SK-N-SH (cell line): ENCODE measurements at regions not wholly inside any gene's neighbourhood (a gene's known extent, or its start where the extent isn't known, plus 50 kb on each side); places are given as distances from the start of the nearest gene placed in this dataset.

Experiments used
- CTCF ChIA-PET: fragments of 300-600, 350-600 bp; formaldehyde crosslinking; extraction: SDS; loops from one replicate; lab custom pipeline; 2021; lab: Yijun Ruan, JAX
- POLR2A ChIA-PET: fragments of 350-600 bp; sonication (Branson Sonifier 250); formaldehyde crosslinking; extraction: SDS; loops from one replicate; lab custom pipeline; 2020; ENCODE audit warnings: antibody characterized with exemption, inconsistent platforms; lab: Yijun Ruan, JAX
- DNase-seq: peaks from one replicate; pipeline ENCODE4 v3.0.0; 2012
- H2AFZ ChIP-seq: fragments of 200-600 bp; sonication (generic); 2 replicates; pipeline ENCODE4 v1.8.1; 2016; ENCODE audit warnings: antibody characterized with exemption, mild to moderate bottlenecking, low read depth
- H3F3A ChIP-seq: fragments of 200-600 bp; sonication (generic); replicated peaks from 2 replicates; pipeline ENCODE3; 2016; ENCODE audit warnings: antibody characterized with exemption, mild to moderate bottlenecking; ENCODE audit not compliant: insufficient read depth
- H3K27ac ChIP-seq, 2 experiments: fragments of 200-500 bp in 1 of 2; fragments of 200-600 bp in 1 of 2; sonication (Bioruptor generic) in 1 of 2; sonication (generic), shearing (Covaris generic) in 1 of 2; 2 replicates each; pipeline versions ENCODE4 v1.5.1 to v1.6.1; 2014 to 2016; ENCODE audit warnings: low read depth in 2 of 2, inconsistent platforms in 1 of 2, low read length in 1 of 2, mild to moderate bottlenecking in 1 of 2, mixed read lengths in 1 of 2
- H3K27me3 ChIP-seq: fragments of 200-600 bp; sonication (generic), shearing (Covaris generic); 2 replicates; pipeline ENCODE4 v1.6.1; 2016; ENCODE audit warnings: mixed run types; ENCODE audit not compliant: insufficient read depth
- H3K36me3 ChIP-seq, 2 experiments: fragments of 200-500 bp in 1 of 2; fragments of 200-600 bp in 1 of 2; sonication (Bioruptor generic) in 1 of 2; sonication (generic) in 1 of 2; replicated peaks in 1 of 2; 2 replicates each; pipeline versions ENCODE3 to v1.5.1; 2014 to 2016; ENCODE audit warnings: low read length in 1 of 2, mild to moderate bottlenecking in 1 of 2; ENCODE audit not compliant: insufficient read depth in 2 of 2, control insufficient read depth in 1 of 2
- H3K4me1 ChIP-seq, 2 experiments: fragments of 200-500 bp in 1 of 2; fragments of 200-600 bp in 1 of 2; sonication (Bioruptor generic) in 1 of 2; sonication (generic), shearing (Covaris generic) in 1 of 2; 2 replicates each; pipeline versions ENCODE4 v1.5.1 to v1.6.1; 2014 to 2016; ENCODE audit warnings: low read depth in 1 of 2, low read length in 1 of 2, mixed run types in 1 of 2; ENCODE audit not compliant: insufficient read depth in 2 of 2, control insufficient read depth in 1 of 2
- H3K4me2 ChIP-seq: fragments of 200-600 bp; sonication (generic), shearing (Covaris generic); 2 replicates; pipeline ENCODE4 v1.6.1; 2017; ENCODE audit warnings: mixed run types
- H3K4me3 ChIP-seq, 2 experiments: fragments of 200-500 bp in 1 of 2; fragments of 200-600 bp in 1 of 2; sonication (Bioruptor generic) in 1 of 2; sonication (generic), shearing (Covaris generic) in 1 of 2; 2 replicates each; pipeline versions ENCODE4 v1.5.1 to v1.8.1; 2014 to 2016; ENCODE audit warnings: low read depth in 2 of 2, inconsistent platforms in 1 of 2, low read length in 1 of 2, mild to moderate bottlenecking in 1 of 2, mixed read lengths in 1 of 2, moderate library complexity in 1 of 2
- H3K79me2 ChIP-seq: fragments of 200-600 bp; sonication (generic); 2 replicates; pipeline ENCODE4 v1.8.1; 2017; ENCODE audit warnings: mild to moderate bottlenecking; ENCODE audit not compliant: insufficient read depth
- H3K9ac ChIP-seq: fragments of 200-600 bp; sonication (generic); 2 replicates; pipeline ENCODE4 v1.6.1; 2017; ENCODE audit warnings: mixed run types
- H3K9me2 ChIP-seq: fragments of 200-600 bp; sonication (generic); 2 replicates; pipeline ENCODE4 v1.6.1; 2017; ENCODE audit warnings: mixed run types
- H3K9me3 ChIP-seq: fragments of 200-600 bp; sonication (generic); 2 replicates; pipeline ENCODE4 v1.6.1; 2017; ENCODE audit warnings: mixed run types, mild to moderate bottlenecking, moderate library complexity
- H4K20me1 ChIP-seq: fragments of 200-600 bp; sonication (generic); 2 replicates; pipeline ENCODE4 v1.6.1; 2017; ENCODE audit warnings: mild to moderate bottlenecking, mixed run types; ENCODE audit not compliant: insufficient read depth
- CTCF ChIP-seq: fragments of 200-600 bp; sonication (generic); IDR thresholded peaks from 2 replicates; pipeline ENCODE4 v1.6.1; 2017; ENCODE audit warnings: antibody characterized with exemption, mild to moderate bottlenecking, moderate library complexity
- ELF1 ChIP-seq: IDR thresholded peaks from 2 replicates; pipeline ENCODE4 v1.4.0; 2012
- EP300 ChIP-seq, 2 experiments: IDR thresholded peaks; 2 replicates each; pipeline versions ENCODE4 v1.4.0 to v1.6.1; 2012; ENCODE audit warnings: borderline replicate concordance in 1 of 2, low read depth in 1 of 2, low read length in 1 of 2
- FOXJ3 ChIP-seq: sonication (generic); formaldehyde crosslinking; IDR thresholded peaks from 2 replicates; pipeline ENCODE4 v1.5.1; 2020; ENCODE audit warnings: mild to moderate bottlenecking, missing genetic modification reagents
- FOXM1 ChIP-seq: IDR thresholded peaks from 2 replicates; pipeline ENCODE4 v1.4.0; 2012; ENCODE audit warnings: low read depth, mild to moderate bottlenecking
- MXI1 ChIP-seq: IDR thresholded peaks from 2 replicates; pipeline ENCODE4 v1.6.1; 2012; ENCODE audit warnings: mild to moderate bottlenecking, low read depth, low read length, improper control_type of control experiment
- NFIC ChIP-seq: IDR thresholded peaks from 2 replicates; pipeline ENCODE4 v1.4.0; 2012; ENCODE audit warnings: borderline replicate concordance
- POLR2AphosphoS5 ChIP-seq: IDR thresholded peaks from 2 replicates; pipeline ENCODE4 v1.6.1; 2012; ENCODE audit warnings: low read depth, low read length
- RAD21 ChIP-seq: IDR thresholded peaks from 2 replicates; pipeline ENCODE4 v1.6.1; 2012; ENCODE audit warnings: mild to moderate bottlenecking, low read length
- RXRA ChIP-seq: IDR thresholded peaks from 2 replicates; pipeline ENCODE4 v1.4.0; 2012; ENCODE audit warnings: low read depth, mild to moderate bottlenecking, borderline replicate concordance
- SIN3A ChIP-seq: IDR thresholded peaks from 2 replicates; pipeline ENCODE4 v1.6.1; 2012; ENCODE audit warnings: low read depth, mild to moderate bottlenecking, low read length, moderate library complexity, borderline replicate concordance
- YY1 ChIP-seq: IDR thresholded peaks from 2 replicates; pipeline ENCODE4 v1.4.0; 2012; ENCODE audit warnings: low read depth, mild to moderate bottlenecking
- ZBTB33 ChIP-seq: IDR thresholded peaks from 2 replicates; pipeline ENCODE4 v1.4.0; 2012; ENCODE audit warnings: low read depth, borderline replicate concordance
- WGBS: methylation state at CpG from one replicate; pipeline ENCODE4 v1.1.6; 2017; ENCODE audit warnings: low lambda C conversion rate; 5-methylcytosine and 5-hydroxymethylcytosine counted together
- TF ChIP-seq, protein P1 (sequence below): IDR thresholded peaks from 2 replicates; pipeline ENCODE4 v1.6.1; 2012; ENCODE audit warnings: mild to moderate bottlenecking, low read depth, low read length, moderate library complexity

GRCh38 chr13:80562433-80563156 lies 221.7 kb upstream of the SPRY2 start:
- no peak overlapping the region for H3K4me3 ChIP-seq
- H2AFZ ChIP-seq, result peak overlapping the region; percentile 58; the same call in 1 of the 2 replicates
- WGBS, result 69% methylated on average over 4 of the region's 4 CpGs
- no peaks in the 10 kb centered on the region for H4K20me1 ChIP-seq
- ChIA-PET POLR2A (no interaction called here), CTCF (interaction anchor here (1.3 kb wide), 1 partner anchor 9 kb away, joined by 4 read pairs; no protein-coding TSS in a partner anchor)
- H3K9me2 ChIP-seq, result no peaks in the 10 kb centered on the region
- no peaks in the 10 kb centered on the region for H3K27me3 ChIP-seq
- no peak overlapping the region for H3K9ac ChIP-seq
- no peaks in the 10 kb centered on the region for H3K79me2 ChIP-seq
- no peak for TF ChIP-seq SIN3A
- no peak for TF ChIP-seq MXI1
- H3K9me3 ChIP-seq, result no peaks in the 10 kb centered on the region
- peaks cover 5 to 6% of the 10 kb centered on the region in 2 experiments; a peak in 2 of 4 replicates for H3K4me1 ChIP-seq
- H3F3A ChIP-seq, result no peaks in the 10 kb centered on the region
- H3K36me3 ChIP-seq, result no peaks in the 10 kb centered on the region
- no peak for DNase-seq
- H3K4me2 ChIP-seq, result no peak overlapping the region
- peak overlapping the region in 1 of 2 experiments; percentile 87; a peak in 2 of 4 replicates for H3K27ac ChIP-seq

DNA sequence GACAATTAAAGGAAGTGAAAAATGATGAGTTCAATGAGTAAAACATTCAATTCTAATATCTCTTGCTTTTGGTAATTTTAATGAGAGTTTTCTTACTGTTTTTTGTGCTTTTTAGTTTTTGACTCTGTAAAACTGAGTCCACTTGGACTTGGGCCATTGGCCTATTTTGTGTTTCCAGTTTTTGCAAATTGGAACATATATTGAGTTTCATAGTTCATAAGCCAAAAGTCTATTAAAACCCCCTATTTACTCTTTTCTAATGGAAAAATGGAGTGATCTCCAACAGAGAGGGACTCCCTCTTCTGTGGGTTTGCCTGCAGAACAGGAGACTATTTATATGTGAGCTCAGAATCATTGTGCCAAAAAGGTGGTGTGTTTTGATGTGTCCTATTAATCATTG lies 219.7 kb upstream of the SPRY2 start:
- Histone ChIP-seq H2AFZ (no peak overlapping the region), H3F3A (no peaks in the 10 kb centered on the region), H3K27ac (no peak overlapping the region; a peak in 1 of 4 replicates), H3K9ac (no peak overlapping the region), H3K9me2 (no peaks in the 10 kb centered on the region), H3K4me2 (no peak overlapping the region), H3K36me3 (no peaks in the 10 kb centered on the region), H3K4me3 (no peak overlapping the region), H3K27me3 (no peaks in the 10 kb centered on the region), H3K4me1 (peaks cover 5 to 6% of the 10 kb centered on the region in 2 experiments; a peak in 2 of 4 replicates), H3K79me2 (no peaks in the 10 kb centered on the region), H4K20me1 (no peaks in the 10 kb centered on the region), H3K9me3 (no peaks in the 10 kb centered on the region)
- TF ChIP-seq, protein P1, sequence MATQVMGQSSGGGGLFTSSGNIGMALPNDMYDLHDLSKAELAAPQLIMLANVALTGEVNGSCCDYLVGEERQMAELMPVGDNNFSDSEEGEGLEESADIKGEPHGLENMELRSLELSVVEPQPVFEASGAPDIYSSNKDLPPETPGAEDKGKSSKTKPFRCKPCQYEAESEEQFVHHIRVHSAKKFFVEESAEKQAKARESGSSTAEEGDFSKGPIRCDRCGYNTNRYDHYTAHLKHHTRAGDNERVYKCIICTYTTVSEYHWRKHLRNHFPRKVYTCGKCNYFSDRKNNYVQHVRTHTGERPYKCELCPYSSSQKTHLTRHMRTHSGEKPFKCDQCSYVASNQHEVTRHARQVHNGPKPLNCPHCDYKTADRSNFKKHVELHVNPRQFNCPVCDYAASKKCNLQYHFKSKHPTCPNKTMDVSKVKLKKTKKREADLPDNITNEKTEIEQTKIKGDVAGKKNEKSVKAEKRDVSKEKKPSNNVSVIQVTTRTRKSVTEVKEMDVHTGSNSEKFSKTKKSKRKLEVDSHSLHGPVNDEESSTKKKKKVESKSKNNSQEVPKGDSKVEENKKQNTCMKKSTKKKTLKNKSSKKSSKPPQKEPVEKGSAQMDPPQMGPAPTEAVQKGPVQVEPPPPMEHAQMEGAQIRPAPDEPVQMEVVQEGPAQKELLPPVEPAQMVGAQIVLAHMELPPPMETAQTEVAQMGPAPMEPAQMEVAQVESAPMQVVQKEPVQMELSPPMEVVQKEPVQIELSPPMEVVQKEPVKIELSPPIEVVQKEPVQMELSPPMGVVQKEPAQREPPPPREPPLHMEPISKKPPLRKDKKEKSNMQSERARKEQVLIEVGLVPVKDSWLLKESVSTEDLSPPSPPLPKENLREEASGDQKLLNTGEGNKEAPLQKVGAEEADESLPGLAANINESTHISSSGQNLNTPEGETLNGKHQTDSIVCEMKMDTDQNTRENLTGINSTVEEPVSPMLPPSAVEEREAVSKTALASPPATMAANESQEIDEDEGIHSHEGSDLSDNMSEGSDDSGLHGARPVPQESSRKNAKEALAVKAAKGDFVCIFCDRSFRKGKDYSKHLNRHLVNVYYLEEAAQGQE, result no peak
- no peak for TF ChIP-seq FOXJ3 (CRISPR knock-in tag)
- TF ChIP-seq RXRA, result no peak
- TF ChIP-seq ZBTB33, result no peak
- TF ChIP-seq ELF1, result no peak
- no peak for TF ChIP-seq CTCF
- TF ChIP-seq FOXM1, result no peak
- TF ChIP-seq EP300 (IDR thresholded peaks at IDR 0.05; ENCODE audit: borderline replicate concordance in 1 of 2, low read depth in 1 of 2, low read length in 1 of 2), result no peak
- no peak for TF ChIP-seq RAD21
- no peak for TF ChIP-seq NFIC
- TF ChIP-seq POLR2AphosphoS5, result no peak
- TF ChIP-seq YY1, result no peak
- no peak for TF ChIP-seq SIN3A
- no peak for DNase-seq
- ChIA-PET CTCF (no interaction called here), POLR2A (no interaction called here)
